DND-41 (cell line): ENCODE measurements at regions not wholly inside any gene's neighbourhood (a gene's known extent, or its start where the extent isn't known, plus 50 kb on each side); places are given as distances from the start of the nearest gene placed in this dataset.

Experiments
- EZH2 ChIP-seq: IDR thresholded peaks from 3 replicates; pipeline ENCODE4 v1.6.1; 2012; ENCODE audit warnings: borderline replicate concordance, low read depth, mild to moderate bottlenecking, moderate library complexity, low read length, inconsistent platforms; ENCODE audit not compliant: severe bottlenecking
- TF ChIP-seq, protein P1 (sequence below): IDR thresholded peaks from 2 replicates; pipeline ENCODE4 v1.5.1; 2012; ENCODE audit warnings: borderline replicate concordance, low read length, moderate library complexity, mild to moderate bottlenecking; ENCODE audit not compliant: poor library complexity, severe bottlenecking; ENCODE audit errors: extremely low read depth

DNA sequence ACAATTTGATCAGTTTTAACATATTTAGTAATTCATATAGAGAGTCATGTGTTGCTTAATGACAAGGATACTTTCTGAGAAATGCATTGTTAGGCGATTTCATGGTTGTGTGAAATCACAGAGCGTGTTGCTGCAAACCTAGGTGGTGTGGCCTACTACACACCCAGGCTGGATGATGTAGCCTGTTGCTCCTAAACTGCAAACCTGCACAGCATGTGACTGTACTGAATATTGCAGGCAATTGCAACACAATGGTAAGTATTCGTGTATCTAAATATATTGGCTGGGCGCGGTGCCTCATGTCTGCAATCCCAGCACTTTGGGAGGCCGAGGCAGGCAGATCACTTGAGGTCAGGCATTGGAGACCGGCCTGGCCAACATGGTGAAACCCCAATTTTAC lies 73.7 kb upstream of the BAIAP2L1 start:
- TF ChIP-seq, protein P1, sequence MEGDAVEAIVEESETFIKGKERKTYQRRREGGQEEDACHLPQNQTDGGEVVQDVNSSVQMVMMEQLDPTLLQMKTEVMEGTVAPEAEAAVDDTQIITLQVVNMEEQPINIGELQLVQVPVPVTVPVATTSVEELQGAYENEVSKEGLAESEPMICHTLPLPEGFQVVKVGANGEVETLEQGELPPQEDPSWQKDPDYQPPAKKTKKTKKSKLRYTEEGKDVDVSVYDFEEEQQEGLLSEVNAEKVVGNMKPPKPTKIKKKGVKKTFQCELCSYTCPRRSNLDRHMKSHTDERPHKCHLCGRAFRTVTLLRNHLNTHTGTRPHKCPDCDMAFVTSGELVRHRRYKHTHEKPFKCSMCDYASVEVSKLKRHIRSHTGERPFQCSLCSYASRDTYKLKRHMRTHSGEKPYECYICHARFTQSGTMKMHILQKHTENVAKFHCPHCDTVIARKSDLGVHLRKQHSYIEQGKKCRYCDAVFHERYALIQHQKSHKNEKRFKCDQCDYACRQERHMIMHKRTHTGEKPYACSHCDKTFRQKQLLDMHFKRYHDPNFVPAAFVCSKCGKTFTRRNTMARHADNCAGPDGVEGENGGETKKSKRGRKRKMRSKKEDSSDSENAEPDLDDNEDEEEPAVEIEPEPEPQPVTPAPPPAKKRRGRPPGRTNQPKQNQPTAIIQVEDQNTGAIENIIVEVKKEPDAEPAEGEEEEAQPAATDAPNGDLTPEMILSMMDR = no peak
- no peak for TF ChIP-seq EZH2
